OCI-LY3 (cell line): ENCODE measurements at regions not wholly inside any gene's neighbourhood (a gene's known extent, or its start where the extent isn't known, plus 50 kb on each side); places are given as distances from the start of the nearest gene placed in this dataset.

ENCODE experiments used
- H2AFZ ChIP-seq: fragments of 200-600, 300-600 bp; shearing (Covaris generic); 2 replicates; pipeline ENCODE4 v1.6.0; 2014; ENCODE audit warnings: antibody characterized with exemption, low read depth, low read length
- H3K27ac ChIP-seq: fragments of 200-600, 300-600 bp; sonication (generic); 2 replicates; pipeline ENCODE4 v1.5.1; 2014; ENCODE audit warnings: mild to moderate bottlenecking, low read length, moderate library complexity, mixed read lengths
- H3K27me3 ChIP-seq: fragments of 200-600, 300-600 bp; sonication (generic); 2 replicates; pipeline ENCODE4 v1.6.1; 2014; ENCODE audit warnings: low read depth, low read length, mixed read lengths
- H3K36me3 ChIP-seq: fragments of 200-600, 300-600 bp; sonication (generic); replicated peaks from 2 replicates; pipeline ENCODE3; 2014; ENCODE audit warnings: low read depth, low read length, mixed read lengths
- H3K4me1 ChIP-seq: fragments of 300-600, 200-600 bp; sonication (generic); 2 replicates; pipeline ENCODE4 v1.6.1; 2014; ENCODE audit warnings: low read length, mixed read lengths
- H3K4me2 ChIP-seq: fragments of 200-600, 300-600 bp; sonication (generic); 2 replicates; pipeline ENCODE4 v1.6.1; 2014; ENCODE audit warnings: low read length, mixed read lengths
- H3K4me3 ChIP-seq: fragments of 300-600, 200-600 bp; sonication (generic); 2 replicates; pipeline ENCODE4 v1.5.1; 2014; ENCODE audit warnings: antibody characterized with exemption, mild to moderate bottlenecking, low read length, moderate library complexity
- H3K79me2 ChIP-seq: fragments of 300-600, 200-600 bp; shearing (Covaris generic); 2 replicates; pipeline ENCODE4 v1.6.1; 2014; ENCODE audit warnings: mild to moderate bottlenecking, low read length, mixed read lengths
- H3K9ac ChIP-seq: fragments of 300-600, 200-600 bp; shearing (Covaris generic); 2 replicates; pipeline ENCODE4 v1.6.0; 2014; ENCODE audit warnings: mild to moderate bottlenecking, low read length, moderate library complexity
- H3K9me3 ChIP-seq: fragments of 200-600, 300-600 bp; shearing (Covaris generic); 2 replicates; pipeline ENCODE4 v1.6.1; 2014; ENCODE audit warnings: low read length, mixed read lengths; ENCODE audit not compliant: insufficient read depth
- H4K20me1 ChIP-seq: fragments of 200-600, 300-600 bp; sonication (generic); 2 replicates; pipeline ENCODE4 v1.6.1; 2016; ENCODE audit warnings: low read length, mixed read lengths; ENCODE audit not compliant: insufficient read depth
- CTCF ChIP-seq: fragments of 200-600, 300-600 bp; sonication (generic); IDR thresholded peaks from 2 replicates; pipeline ENCODE4 v1.5.1; 2014; ENCODE audit warnings: antibody characterized with exemption, low read length, low read depth
- EZH2phosphoT487 ChIP-seq: fragments of 200-600 bp; shearing (Covaris generic); IDR thresholded peaks from 2 replicates; pipeline ENCODE4 v1.6.1; 2018; ENCODE audit warnings: antibody characterized with exemption, mixed run types, low read depth

- Histone ChIP-seq H3K9ac (no peak overlapping the region), H3K4me3 (no peak overlapping the region), H3K9me3 (no peaks in the 10 kb centered on the region), H4K20me1 (no peaks in the 10 kb centered on the region), H3K4me1 (0 out of 2 replicates have a peak, but pooled peaks cover 4% of the 10 kb centered on the region), H3K27ac (no peak overlapping the region), H2AFZ (no peak overlapping the region), H3K36me3 (no peaks in the 10 kb centered on the region), H3K27me3 (peaks cover 33% of the 10 kb centered on the region), H3K4me2 (no peak overlapping the region), H3K79me2 (no peaks in the 10 kb centered on the region)
- TF ChIP-seq EZH2phosphoT487 (no peak), CTCF (no peak)
Measured at GRCh38 chr16:8254405-8254804, 335.9 kb downstream of the TMEM114 start.

GRCh38 chr16:8253718-8254117 lies 336.6 kb downstream of the TMEM114 start:
- Histone ChIP-seq H3K9me3 (no peaks in the 10 kb centered on the region), H3K4me3 (no peak overlapping the region), H3K4me1 (0 out of 2 replicates have a peak, but pooled peaks cover 4% of the 10 kb centered on the region), H3K79me2 (no peaks in the 10 kb centered on the region), H3K27me3 (peaks cover 30% of the 10 kb centered on the region), H3K4me2 (no peak overlapping the region), H3K27ac (no peak overlapping the region), H3K9ac (no peak overlapping the region), H4K20me1 (no peaks in the 10 kb centered on the region), H2AFZ (no peak overlapping the region), H3K36me3 (no peaks in the 10 kb centered on the region)
- TF ChIP-seq EZH2phosphoT487 (no peak), CTCF (no peak)

GRCh38 chr16:8251727-8252126 lies 338.6 kb downstream of the TMEM114 start:
- H3K9ac ChIP-seq: no peak overlapping the region
- no peak overlapping the region for H2AFZ ChIP-seq
- no peaks in the 10 kb centered on the region for H4K20me1 ChIP-seq
- peaks cover 42% of the 10 kb centered on the region for H3K27me3 ChIP-seq
- no peaks in the 10 kb centered on the region for H3K9me3 ChIP-seq
- TF ChIP-seq CTCF (no peak), EZH2phosphoT487 (no peak)
- 0 out of 2 replicates have a peak, but pooled peaks cover 4% of the 10 kb centered on the region for H3K4me1 ChIP-seq
- H3K4me3 ChIP-seq: no peak overlapping the region
- no peaks in the 10 kb centered on the region for H3K79me2 ChIP-seq
- H3K36me3 ChIP-seq: no peaks in the 10 kb centered on the region
- H3K4me2 ChIP-seq: no peak overlapping the region
- H3K27ac ChIP-seq: no peak overlapping the region

GRCh38 chr16:8251298-8251697 lies 339.0 kb downstream of the TMEM114 start:
- no peaks in the 10 kb centered on the region for H3K79me2 ChIP-seq
- 0 out of 2 replicates have a peak, but pooled peaks cover 4% of the 10 kb centered on the region for H3K4me1 ChIP-seq
- no peak overlapping the region for H3K4me3 ChIP-seq
- peaks cover 42% of the 10 kb centered on the region for H3K27me3 ChIP-seq
- no peaks in the 10 kb centered on the region for H4K20me1 ChIP-seq
- H2AFZ ChIP-seq: no peak overlapping the region
- no peak overlapping the region for H3K9ac ChIP-seq
- H3K27ac ChIP-seq: no peak overlapping the region
- TF ChIP-seq CTCF (no peak), EZH2phosphoT487 (no peak)
- no peak overlapping the region for H3K4me2 ChIP-seq
- no peaks in the 10 kb centered on the region for H3K36me3 ChIP-seq
- no peaks in the 10 kb centered on the region for H3K9me3 ChIP-seq
